ENCODE measurements at regions not wholly inside any gene's neighbourhood (a gene's known extent, or its start where the extent isn't known, plus 50 kb on each side); places are given as distances from the start of the nearest gene placed in this dataset.
"Not testable (repeated sequence)": the region's sequence is repeated elsewhere in the genome, so short reads cannot be mapped to it uniquely, and the experiment has no call there.

DNA sequence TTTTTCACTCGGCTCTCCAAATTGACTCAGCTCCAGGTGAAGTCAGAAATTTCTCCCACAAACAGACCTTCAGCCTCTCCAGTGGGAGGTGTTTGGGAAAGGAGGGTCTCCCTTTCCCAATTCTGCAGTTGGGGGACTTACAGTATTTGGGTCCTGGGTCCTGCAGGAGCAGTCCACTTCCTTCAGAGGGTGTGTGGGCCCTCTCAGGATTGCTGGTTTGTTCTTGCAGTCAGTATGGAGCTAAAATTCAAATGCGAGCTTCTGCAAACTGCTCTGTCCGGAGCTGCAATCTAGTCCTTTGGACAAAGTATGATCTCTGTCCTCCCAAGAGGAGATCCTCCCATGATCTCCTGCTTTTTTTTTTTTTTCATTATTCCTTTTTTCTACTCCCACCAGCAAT lies 87.9 kb upstream of the MSTN start:
- Mint-ChIP-seq H3K9me3 (peaks cover 0 to 14% (median 11%) of the 10 kb centered on the region in 6 donors), H3K4me1 (peaks cover 0 to 7% of the 10 kb centered on the region in 2 donors)
- DNase-seq: no peak

DNA sequence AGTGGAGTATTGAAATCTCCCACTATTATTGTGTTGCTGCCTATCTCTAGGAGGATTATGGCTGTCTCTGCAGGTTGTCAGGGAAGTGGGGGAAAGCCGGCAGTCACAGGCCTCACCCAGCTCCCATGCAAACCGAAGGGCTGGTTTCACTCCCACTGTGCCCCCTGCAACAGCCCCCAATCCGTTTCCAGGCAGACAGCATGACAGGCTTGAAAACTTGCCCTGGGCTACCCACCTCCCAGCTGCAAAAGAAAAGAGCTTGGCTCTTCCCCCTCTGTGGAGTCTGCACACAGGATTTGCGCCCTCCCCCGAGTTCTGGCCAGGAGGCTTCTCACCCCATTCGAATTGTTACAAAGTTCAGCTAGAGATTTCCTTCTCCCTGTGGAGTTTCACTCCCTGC lies 87.4 kb upstream of the MSTN start:
- H3K9me3 Mint-ChIP-seq: peaks cover 0 to 14% (median 11%) of the 10 kb centered on the region in 6 donors
- H3K4me1 Mint-ChIP-seq: peaks cover 0 to 7% of the 10 kb centered on the region in 2 donors
- no peak overlapping the region for H3K27ac Mint-ChIP-seq
- DNase-seq: no peak
- no peak overlapping the region for H3K4me3 Mint-ChIP-seq
- peaks cover 0 to 4% (median 0%) of the 10 kb centered on the region in 3 donors for H3K36me3 Mint-ChIP-seq
- H3K27me3 Mint-ChIP-seq (ENCODE audit: low read depth in 3 of 3): peaks cover 0 to 7% (median 0%) of the 10 kb centered on the region in 3 donors

More for the DNA sequence above, 87.9 kb upstream of the MSTN start:
- Mint-ChIP-seq H3K36me3 (peaks cover 0 to 4% (median 0%) of the 10 kb centered on the region in 3 donors), H3K27ac (peak overlapping the region in 1 of 6 donors; percentile 26), H3K27me3 (ENCODE audit: low read depth in 3 of 3) (peaks cover 0 to 8% (median 2%) of the 10 kb centered on the region in 3 donors), H3K4me3 (peak overlapping the region in 1 of 5 donors; percentile 11)

DNA sequence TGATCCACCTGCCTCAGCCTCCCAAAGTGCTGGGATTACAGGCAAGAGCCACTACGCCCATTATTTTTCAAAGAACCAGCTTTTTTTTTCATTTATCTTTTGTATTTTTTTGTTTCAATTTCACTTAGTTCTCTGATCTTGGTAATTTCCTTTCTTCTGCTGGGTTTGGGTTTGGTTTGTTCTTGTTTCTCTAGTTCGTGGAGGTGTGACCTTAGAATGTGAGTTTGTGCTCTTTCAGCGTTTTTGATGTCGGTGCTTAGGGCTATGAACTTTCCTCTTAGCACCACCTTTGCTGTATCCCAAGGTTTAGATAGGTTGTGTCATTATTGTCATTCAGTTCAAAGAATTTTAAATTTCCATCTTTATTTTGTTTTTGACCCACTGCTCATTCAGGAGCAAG lies 86.7 kb upstream of the MSTN start:
- Mint-ChIP-seq H3K27ac (peak overlapping the region in 1 of 6 donors; percentile 88), H3K4me3 (peak overlapping the region in 1 of 5 donors; percentile 50), H3K36me3 (peaks cover 0 to 4% (median 0%) of the 10 kb centered on the region in 3 donors), H3K27me3 (ENCODE audit: low read depth in 3 of 3) (peaks cover 0 to 7% (median 0%) of the 10 kb centered on the region in 3 donors), H3K9me3 (peaks cover 0 to 14% (median 11%) of the 10 kb centered on the region in 6 donors), H3K4me1 (peaks cover 0 to 7% of the 10 kb centered on the region in 2 donors)
- DNase-seq: no peak

DNA sequence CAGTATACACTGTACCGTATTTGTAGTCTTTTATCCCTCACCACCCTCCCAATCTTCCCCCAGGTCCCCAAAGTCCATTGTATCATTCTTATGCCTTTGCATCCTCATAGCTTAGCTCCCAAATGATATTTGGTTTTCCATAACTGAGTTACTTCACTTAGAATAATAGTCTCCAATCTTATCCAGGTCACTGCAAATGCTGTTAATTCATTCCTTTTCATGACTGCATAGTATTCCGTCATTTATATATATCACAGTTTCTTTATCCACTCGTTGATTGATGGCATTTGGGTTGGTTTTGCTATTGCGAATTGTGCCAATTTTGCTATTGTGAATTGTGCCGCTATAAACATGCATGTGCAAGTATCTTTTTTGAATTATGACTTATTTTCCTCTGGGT lies 83.6 kb upstream of the MSTN start:
- not testable (repeated sequence) for H3K4me3 Mint-ChIP-seq; H3K27me3 Mint-ChIP-seq (ENCODE audit: low read depth in 3 of 3); DNase-seq; H3K27ac Mint-ChIP-seq; H3K4me1 Mint-ChIP-seq; H3K36me3 Mint-ChIP-seq
- H3K9me3 Mint-ChIP-seq: peaks cover 2 to 14% (median 12%) of the 10 kb centered on the region in 6 donors

DNA sequence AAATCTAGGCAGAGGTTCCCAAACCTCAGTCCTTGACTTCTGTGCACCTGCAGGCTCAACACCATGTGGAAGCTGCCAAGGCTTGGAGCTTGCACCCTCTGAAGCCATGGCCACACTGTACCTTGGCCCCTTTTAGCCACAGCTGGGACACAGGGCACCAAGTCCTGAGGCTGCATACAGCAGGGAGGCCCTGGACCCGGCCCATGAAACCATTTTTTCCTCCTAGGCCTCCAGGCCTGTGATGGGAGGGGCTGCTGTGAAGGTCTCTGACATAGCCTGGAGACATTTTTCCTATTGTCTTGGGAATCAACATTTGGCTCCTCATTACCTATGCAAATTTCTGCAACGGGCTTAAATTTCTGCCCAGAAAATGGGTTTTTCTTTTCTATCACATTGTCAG lies 77.9 kb upstream of the MSTN start:
- H3K27ac Mint-ChIP-seq, H3K4me3 Mint-ChIP-seq, H3K9me3 Mint-ChIP-seq, H3K4me1 Mint-ChIP-seq, DNase-seq: not testable (repeated sequence)
- Mint-ChIP-seq H3K27me3 (ENCODE audit: low read depth in 3 of 3) (peaks cover 0 to 10% (median 6%) of the 10 kb centered on the region in 3 donors), H3K36me3 (peaks cover 0 to 15% (median 5%) of the 10 kb centered on the region in 3 donors)

DNA sequence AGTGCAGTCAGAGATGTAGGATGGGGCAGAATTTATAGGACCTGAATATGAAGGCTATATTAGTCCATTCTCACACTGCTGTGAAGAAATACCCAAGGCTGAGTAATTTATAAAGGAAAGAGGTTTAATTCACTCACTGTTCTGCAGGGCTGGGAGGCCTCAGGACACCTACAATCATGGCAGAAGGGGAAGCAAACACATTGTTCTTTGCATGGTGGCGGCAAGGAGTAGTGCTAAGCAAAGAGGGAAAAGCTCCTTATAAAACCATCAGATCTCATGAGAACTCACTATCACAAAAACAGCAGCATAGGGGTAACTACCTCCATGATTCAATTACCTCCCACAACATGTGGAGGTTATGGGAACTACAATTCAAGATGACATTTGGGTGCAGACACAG lies 76.8 kb upstream of the MSTN start:
- Mint-ChIP-seq H3K4me3 (no peak overlapping the region), H3K4me1 (no peaks in the 10 kb centered on the region), H3K27me3 (ENCODE audit: low read depth in 3 of 3) (peaks cover 0 to 10% (median 6%) of the 10 kb centered on the region in 3 donors), H3K27ac (no peak overlapping the region), H3K9me3 (peaks cover 0 to 7% (median 5%) of the 10 kb centered on the region in 6 donors), H3K36me3 (peaks cover 0 to 15% (median 5%) of the 10 kb centered on the region in 3 donors)
- no peak for DNase-seq

DNA sequence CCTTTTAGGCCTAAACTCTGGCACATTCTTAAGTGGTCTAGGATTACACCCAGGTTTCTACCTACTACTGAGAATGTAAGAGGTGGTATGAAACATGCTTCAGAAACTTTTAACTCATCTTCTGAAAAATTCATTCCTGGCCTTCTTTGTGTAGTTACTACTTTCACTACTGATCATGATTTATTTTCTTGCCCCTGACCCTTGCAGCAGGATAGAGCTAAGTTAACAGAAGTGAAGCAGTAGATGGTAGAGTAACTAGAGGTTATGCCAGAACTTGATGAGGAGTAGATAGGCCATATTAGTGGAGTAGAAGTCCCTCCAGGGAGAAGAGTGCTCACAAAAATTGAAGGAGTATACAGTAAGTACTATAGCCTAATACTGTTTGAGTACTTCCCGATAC lies 75.5 kb upstream of the MSTN start:
- H3K36me3 Mint-ChIP-seq: peaks cover 0 to 15% (median 5%) of the 10 kb centered on the region in 3 donors
- H3K4me1 Mint-ChIP-seq: no peaks in the 10 kb centered on the region
- H3K9me3 Mint-ChIP-seq: peaks cover 0 to 7% (median 5%) of the 10 kb centered on the region in 6 donors
- DNase-seq: no peak
- peaks cover 0 to 10% (median 4%) of the 10 kb centered on the region in 3 donors for H3K27me3 Mint-ChIP-seq (ENCODE audit: low read depth in 3 of 3)
- H3K4me3 Mint-ChIP-seq: no peak overlapping the region
- H3K27ac Mint-ChIP-seq: no peak overlapping the region

DNA sequence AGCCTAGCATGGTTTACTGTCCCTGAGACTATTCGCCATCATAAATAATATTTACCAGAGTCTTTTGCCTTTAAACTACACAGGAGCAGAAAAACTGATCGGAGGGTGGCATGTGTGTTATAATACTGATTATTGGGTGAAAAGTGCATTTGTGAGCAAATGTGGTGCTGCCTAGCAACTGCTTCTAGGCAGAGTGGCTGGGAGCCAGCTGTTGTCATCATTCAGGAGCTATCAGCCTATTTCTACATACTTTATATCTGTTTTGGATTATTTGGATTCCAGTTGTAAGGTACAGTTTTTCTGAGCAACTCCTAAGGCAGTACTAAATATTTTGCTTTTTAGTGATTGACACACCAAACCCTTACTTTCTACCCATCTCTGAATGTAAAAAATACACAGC lies 75.0 kb upstream of the MSTN start:
- Mint-ChIP-seq H3K27me3 (ENCODE audit: low read depth in 3 of 3) (peaks cover 0 to 10% (median 3%) of the 10 kb centered on the region in 3 donors), H3K4me1 (no peaks in the 10 kb centered on the region), H3K9me3 (peaks cover 0 to 7% (median 5%) of the 10 kb centered on the region in 6 donors), H3K36me3 (peaks cover 0 to 15% (median 5%) of the 10 kb centered on the region in 3 donors), H3K4me3 (no peak overlapping the region), H3K27ac (no peak overlapping the region)
- no peak for DNase-seq

DNA sequence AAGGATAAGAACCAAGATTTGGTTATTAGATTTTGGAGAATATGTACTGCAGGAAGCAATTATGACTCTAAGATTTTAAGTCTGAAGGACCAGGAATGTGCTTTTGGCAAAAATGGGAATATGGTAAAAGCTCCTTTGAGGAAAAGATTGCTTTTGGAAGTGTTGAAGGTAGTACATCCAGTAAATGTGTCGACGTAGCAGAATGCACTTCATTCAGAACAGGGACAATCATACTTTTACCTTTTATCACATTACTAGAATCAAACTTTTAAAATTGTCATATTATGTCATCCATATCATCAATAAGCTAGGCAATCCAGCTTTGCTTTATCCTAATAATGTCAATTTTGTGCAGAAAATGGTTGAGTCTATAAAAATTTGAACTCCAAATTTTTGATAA lies 74.3 kb upstream of the MSTN start:
- Mint-ChIP-seq H3K4me3 (no peak overlapping the region), H3K27ac (no peak overlapping the region), H3K36me3 (peaks cover 0 to 15% (median 5%) of the 10 kb centered on the region in 3 donors), H3K27me3 (ENCODE audit: low read depth in 3 of 3) (peaks cover 0 to 7% (median 2%) of the 10 kb centered on the region in 3 donors), H3K4me1 (no peaks in the 10 kb centered on the region), H3K9me3 (peaks cover 0 to 7% (median 5%) of the 10 kb centered on the region in 6 donors)
- DNase-seq: no peak

DNA sequence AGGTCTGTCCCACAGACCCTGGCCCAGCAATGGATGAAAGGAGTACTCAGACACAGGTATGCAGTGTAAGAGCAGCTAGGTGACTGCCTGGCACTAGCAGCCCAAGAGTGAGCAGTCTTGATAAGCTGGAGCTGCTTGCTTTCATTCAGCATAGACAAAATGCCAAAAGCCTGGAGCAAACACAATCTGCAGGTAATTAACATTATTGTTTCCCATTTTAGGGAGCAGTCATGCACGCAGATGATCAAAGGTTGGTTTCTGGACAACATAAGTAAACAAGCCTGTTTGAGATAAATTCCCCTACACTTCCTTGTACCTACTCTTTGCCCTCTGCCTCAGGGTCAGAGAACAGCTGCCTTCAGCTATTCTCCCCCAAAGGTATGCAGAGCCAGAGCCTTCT lies 73.7 kb upstream of the MSTN start:
- Mint-ChIP-seq H3K36me3 (peaks cover 0 to 10% (median 5%) of the 10 kb centered on the region in 3 donors), H3K4me3 (no peak overlapping the region), H3K27me3 (ENCODE audit: low read depth in 3 of 3) (peaks cover 0 to 6% (median 2%) of the 10 kb centered on the region in 3 donors), H3K27ac (no peak overlapping the region), H3K4me1 (no peaks in the 10 kb centered on the region), H3K9me3 (peaks cover 0 to 7% (median 4%) of the 10 kb centered on the region in 6 donors)
- no peak for DNase-seq

DNA sequence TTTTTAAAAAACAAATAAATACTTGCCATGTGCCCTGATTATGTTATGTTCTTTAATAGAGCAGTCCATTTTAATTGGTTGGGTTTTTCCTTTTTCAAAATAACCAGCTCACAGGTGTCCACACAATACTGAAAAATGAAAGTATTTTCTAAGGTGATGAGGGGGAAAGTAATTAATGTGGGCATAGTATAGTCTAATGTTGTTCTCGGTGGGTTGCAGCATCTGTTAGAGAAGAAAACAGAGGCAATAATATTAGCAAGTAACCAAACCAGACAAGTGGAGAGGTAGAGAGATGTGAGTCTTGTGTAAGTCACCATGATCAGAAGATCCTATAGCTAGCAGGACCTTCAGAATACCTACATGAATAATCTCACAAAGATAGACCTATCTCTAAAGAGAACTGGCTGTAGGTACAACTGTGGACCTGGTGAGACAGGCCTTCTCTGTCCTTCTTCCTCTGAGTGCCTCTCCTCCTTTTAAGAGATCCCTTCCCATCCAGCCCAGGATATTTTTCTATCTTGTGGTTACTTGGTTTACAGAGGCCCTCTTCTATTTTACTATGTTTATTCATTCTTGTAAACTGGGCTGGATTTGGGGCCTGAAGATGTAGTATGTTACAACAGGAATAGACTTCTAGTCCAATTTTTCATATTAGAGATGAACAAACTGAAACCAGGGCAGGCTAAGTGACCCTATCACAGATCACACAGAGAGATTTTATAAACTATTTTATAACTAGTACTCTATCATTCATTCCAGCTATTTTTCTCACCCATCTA lies 67.1 kb upstream of the MSTN start:
- Mint-ChIP-seq H3K36me3 (no peaks in the 10 kb centered on the region), H3K27ac (no peak overlapping the region), H3K4me1 (no peaks in the 10 kb centered on the region), H3K27me3 (ENCODE audit: low read depth in 3 of 3) (peaks cover 0 to 4% (median 0%) of the 10 kb centered on the region in 3 donors), H3K9me3 (no peaks in the 10 kb centered on the region), H3K4me3 (no peak overlapping the region)
- DNase-seq: no peak

DNA sequence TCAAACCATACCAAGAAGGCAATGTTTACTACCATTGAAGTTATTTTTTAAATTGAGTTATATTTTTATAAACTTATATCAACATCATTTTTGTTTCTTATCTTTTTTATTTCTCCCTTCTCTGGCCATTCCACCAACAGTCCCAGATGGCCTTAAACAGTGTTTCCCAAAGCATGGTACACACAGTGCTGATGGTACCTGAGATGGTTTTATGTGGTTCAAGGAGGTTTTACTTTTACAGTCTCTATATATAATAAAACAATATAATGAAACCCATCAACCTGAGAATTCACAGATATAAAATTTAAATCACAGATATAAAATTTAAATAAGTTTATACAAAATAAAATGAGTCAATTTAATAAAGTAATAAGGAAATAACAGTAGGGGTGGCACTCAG lies 65.1 kb upstream of the MSTN start:
- Mint-ChIP-seq H3K27me3 (ENCODE audit: low read depth in 3 of 3) (peaks cover 0 to 4% (median 0%) of the 10 kb centered on the region in 3 donors), H3K27ac (no peak overlapping the region), H3K4me3 (no peak overlapping the region), H3K36me3 (no peaks in the 10 kb centered on the region), H3K9me3 (no peaks in the 10 kb centered on the region), H3K4me1 (peaks cover 0 to under 1% of the 10 kb centered on the region in 2 donors)
- DNase-seq: no peak

DNA sequence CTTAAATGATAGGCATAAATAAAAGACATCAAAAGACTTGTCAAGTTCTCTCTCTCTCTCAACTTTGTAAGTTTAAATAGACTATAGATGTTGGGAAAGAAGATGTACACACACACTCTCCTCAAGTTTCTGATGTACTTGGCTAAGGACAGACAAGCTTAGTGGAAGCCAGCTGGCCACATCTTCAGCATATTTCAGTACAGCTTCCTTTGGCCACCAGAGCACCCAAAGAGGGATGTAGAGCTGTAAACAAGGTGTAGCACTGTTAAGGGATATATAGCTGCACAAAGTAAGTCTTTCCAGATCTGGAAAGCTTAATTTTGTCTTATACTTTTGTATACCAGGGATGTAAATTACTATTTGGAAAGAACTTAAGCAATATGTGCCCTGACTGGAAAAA lies 64.3 kb upstream of the MSTN start:
- Mint-ChIP-seq H3K9me3 (no peaks in the 10 kb centered on the region), H3K4me3 (no peak overlapping the region), H3K36me3 (no peaks in the 10 kb centered on the region), H3K27ac (no peak overlapping the region), H3K4me1 (peaks cover 3 to 9% of the 10 kb centered on the region in 2 donors), H3K27me3 (ENCODE audit: low read depth in 3 of 3) (peaks cover 0 to 4% (median 0%) of the 10 kb centered on the region in 3 donors)
- no peak for DNase-seq

DNA sequence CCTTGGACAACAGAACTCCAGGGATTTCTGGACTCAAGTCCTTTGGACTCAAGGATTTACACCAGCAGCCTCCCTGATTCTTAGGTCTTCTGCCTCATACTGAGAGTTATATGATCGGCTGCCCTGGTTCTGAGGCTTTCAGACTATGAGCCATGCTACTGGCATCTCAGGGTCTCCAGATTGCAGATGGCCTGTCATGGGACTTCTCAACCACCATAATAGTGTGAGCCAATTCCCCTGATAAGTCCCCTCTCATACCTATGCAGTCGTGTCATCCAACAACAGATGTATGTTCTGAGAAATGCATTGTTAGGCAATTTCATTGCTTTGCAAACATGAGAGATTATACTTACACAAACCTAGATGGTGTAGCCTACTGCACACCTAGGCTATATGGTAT lies 61.4 kb upstream of the MSTN start:
- no peaks in the 10 kb centered on the region for H3K9me3 Mint-ChIP-seq
- DNase-seq: no peak
- peaks cover 9 to 19% of the 10 kb centered on the region in 2 donors for H3K4me1 Mint-ChIP-seq
- H3K27me3 Mint-ChIP-seq (ENCODE audit: low read depth in 3 of 3): peaks cover 0 to 4% (median 0%) of the 10 kb centered on the region in 3 donors
- H3K36me3 Mint-ChIP-seq: no peaks in the 10 kb centered on the region
- no peak overlapping the region for H3K27ac Mint-ChIP-seq
- no peak overlapping the region for H3K4me3 Mint-ChIP-seq
